ENCODE measurements at regions not wholly inside any gene's neighbourhood (a gene's known extent, or its start where the extent isn't known, plus 50 kb on each side); places are given as distances from the start of the nearest gene placed in this dataset.

GRCh38 chr13:97548138-97548537 lies 114.2 kb downstream of the RAP2A start:
- Histone ChIP-seq H3K4me1 (ENCODE audit: control extremely low read depth in 1 of 4, control insufficient read depth in 4 of 4, insufficient read depth in 4 of 4, low read length in 3 of 4) (no peaks in the 10 kb centered on the region), H3K27me3 (replicated peaks in 2 of 5; ENCODE audit: control insufficient read depth in 4 of 5, insufficient read depth in 5 of 5, low read length in 4 of 5) (no peaks in the 10 kb centered on the region), H3K27ac (ENCODE audit: insufficient read depth in 1 of 2, low read depth in 1 of 2, low read length in 2 of 2, poor library complexity in 1 of 2, severe bottlenecking in 2 of 2) (no peak overlapping the region), H3K36me3 (ENCODE audit: control insufficient read depth in 4 of 4, insufficient read depth in 4 of 4, low read length in 3 of 4) (no peaks in the 10 kb centered on the region), H3K9me3 (ENCODE audit: control extremely low read depth in 1 of 5, control insufficient read depth in 4 of 5, insufficient read depth in 2 of 5, low read depth in 1 of 5, low read length in 4 of 5) (peaks cover 0 to 4% (median 0%) of the 10 kb centered on the region in 5 experiments), H3K4me3 (ENCODE audit: control insufficient read depth in 1 of 7, extremely low read depth in 1 of 7, insufficient read depth in 4 of 7, low read depth in 2 of 7, low read length in 6 of 7) (no peak overlapping the region)
- DNase-seq, result no peak
- POLR2A ChIA-PET, result no interaction called here
- WGBS (ENCODE audit: insufficient coverage), result no CpG with 5 or more reads among the region's 3 CpGs
- CTCF ChIA-PET, result no interaction called here

GRCh38 chr13:97548711-97549110 lies 114.7 kb downstream of the RAP2A start:
- Histone ChIP-seq H3K4me1 (ENCODE audit: control extremely low read depth in 1 of 4, control insufficient read depth in 4 of 4, insufficient read depth in 4 of 4, low read length in 3 of 4) (no peaks in the 10 kb centered on the region), H3K9me3 (ENCODE audit: control extremely low read depth in 1 of 5, control insufficient read depth in 4 of 5, insufficient read depth in 2 of 5, low read depth in 1 of 5, low read length in 4 of 5) (peaks cover 0 to 4% (median 0%) of the 10 kb centered on the region in 5 experiments), H3K27ac (ENCODE audit: insufficient read depth in 1 of 2, low read depth in 1 of 2, low read length in 2 of 2, poor library complexity in 1 of 2, severe bottlenecking in 2 of 2) (no peak overlapping the region), H3K27me3 (replicated peaks in 2 of 5; ENCODE audit: control insufficient read depth in 4 of 5, insufficient read depth in 5 of 5, low read length in 4 of 5) (no peaks in the 10 kb centered on the region), H3K4me3 (ENCODE audit: control insufficient read depth in 1 of 7, extremely low read depth in 1 of 7, insufficient read depth in 4 of 7, low read depth in 2 of 7, low read length in 6 of 7) (no peak overlapping the region), H3K36me3 (ENCODE audit: control insufficient read depth in 4 of 4, insufficient read depth in 4 of 4, low read length in 3 of 4) (no peaks in the 10 kb centered on the region)
- POLR2A ChIA-PET, result no interaction called here
- DNase-seq, result no peak
- CTCF ChIA-PET, result no interaction called here
- WGBS (ENCODE audit: insufficient coverage), result 88% methylated on average over 3 of the region's 4 CpGs

GRCh38 chr13:97549201-97549600 lies 115.2 kb downstream of the RAP2A start:
- H3K27me3 ChIP-seq (replicated peaks in 2 of 5; ENCODE audit: control insufficient read depth in 4 of 5, insufficient read depth in 5 of 5, low read length in 4 of 5), result no peaks in the 10 kb centered on the region
- H3K27ac ChIP-seq (ENCODE audit: insufficient read depth in 1 of 2, low read depth in 1 of 2, low read length in 2 of 2, poor library complexity in 1 of 2, severe bottlenecking in 2 of 2), result no peak overlapping the region
- H3K9me3 ChIP-seq (ENCODE audit: control extremely low read depth in 1 of 5, control insufficient read depth in 4 of 5, insufficient read depth in 2 of 5, low read depth in 1 of 5, low read length in 4 of 5), result peaks cover 0 to 4% (median 0%) of the 10 kb centered on the region in 5 experiments
- DNase-seq, result no peak
- no peaks in the 10 kb centered on the region for H3K36me3 ChIP-seq (ENCODE audit: control insufficient read depth in 4 of 4, insufficient read depth in 4 of 4, low read length in 3 of 4)
- CTCF ChIA-PET, result no interaction called here
- H3K4me1 ChIP-seq (ENCODE audit: control extremely low read depth in 1 of 4, control insufficient read depth in 4 of 4, insufficient read depth in 4 of 4, low read length in 3 of 4), result no peaks in the 10 kb centered on the region
- 86% methylated on average over 1 of the region's 1 CpG for WGBS (ENCODE audit: insufficient coverage)
- no peak overlapping the region for H3K4me3 ChIP-seq (ENCODE audit: control insufficient read depth in 1 of 7, extremely low read depth in 1 of 7, insufficient read depth in 4 of 7, low read depth in 2 of 7, low read length in 6 of 7)
- POLR2A ChIA-PET, result no interaction called here

- Histone ChIP-seq H3K4me3 (ENCODE audit: control insufficient read depth in 1 of 7, extremely low read depth in 1 of 7, insufficient read depth in 4 of 7, low read depth in 2 of 7, low read length in 6 of 7) (no peak overlapping the region), H3K27ac (ENCODE audit: insufficient read depth in 1 of 2, low read depth in 1 of 2, low read length in 2 of 2, poor library complexity in 1 of 2, severe bottlenecking in 2 of 2) (no peak overlapping the region), H3K36me3 (ENCODE audit: control insufficient read depth in 4 of 4, insufficient read depth in 4 of 4, low read length in 3 of 4) (no peaks in the 10 kb centered on the region), H3K4me1 (ENCODE audit: control extremely low read depth in 1 of 4, control insufficient read depth in 4 of 4, insufficient read depth in 4 of 4, low read length in 3 of 4) (no peaks in the 10 kb centered on the region), H3K27me3 (replicated peaks in 2 of 5; ENCODE audit: control insufficient read depth in 4 of 5, insufficient read depth in 5 of 5, low read length in 4 of 5) (peaks cover 0 to 2% (median 0%) of the 10 kb centered on the region in 5 experiments), H3K9me3 (ENCODE audit: control extremely low read depth in 1 of 5, control insufficient read depth in 4 of 5, insufficient read depth in 2 of 5, low read depth in 1 of 5, low read length in 4 of 5) (no peaks in the 10 kb centered on the region)
- 100% methylated on average over 1 of the region's 2 CpGs for WGBS (ENCODE audit: insufficient coverage)
- DNase-seq, result no peak
- CTCF ChIA-PET, result no interaction called here
- POLR2A ChIA-PET, result interaction anchor here (0.6 kb wide), 1 partner anchor 10 kb away, joined by 3 read pairs; no protein-coding TSS in a partner anchor
Measured at GRCh38 chr13:97554496-97554895, 120.5 kb downstream of the RAP2A start.

- Histone ChIP-seq H3K4me3 (ENCODE audit: control insufficient read depth in 1 of 7, extremely low read depth in 1 of 7, insufficient read depth in 4 of 7, low read depth in 2 of 7, low read length in 6 of 7) (no peak overlapping the region), H3K27me3 (replicated peaks in 2 of 5; ENCODE audit: control insufficient read depth in 4 of 5, insufficient read depth in 5 of 5, low read length in 4 of 5) (peaks cover 0 to 2% (median 0%) of the 10 kb centered on the region in 5 experiments), H3K27ac (ENCODE audit: insufficient read depth in 1 of 2, low read depth in 1 of 2, low read length in 2 of 2, poor library complexity in 1 of 2, severe bottlenecking in 2 of 2) (no peak overlapping the region), H3K9me3 (ENCODE audit: control extremely low read depth in 1 of 5, control insufficient read depth in 4 of 5, insufficient read depth in 2 of 5, low read depth in 1 of 5, low read length in 4 of 5) (no peaks in the 10 kb centered on the region), H3K4me1 (ENCODE audit: control extremely low read depth in 1 of 4, control insufficient read depth in 4 of 4, insufficient read depth in 4 of 4, low read length in 3 of 4) (no peaks in the 10 kb centered on the region), H3K36me3 (ENCODE audit: control insufficient read depth in 4 of 4, insufficient read depth in 4 of 4, low read length in 3 of 4) (no peaks in the 10 kb centered on the region)
- no CpG with 5 or more reads among the region's 1 CpG for WGBS (ENCODE audit: insufficient coverage)
- POLR2A ChIA-PET, result no interaction called here
- DNase-seq, result no peak
- CTCF ChIA-PET, result no interaction called here
Measured at GRCh38 chr13:97555034-97555433, 121.1 kb downstream of the RAP2A start.

GRCh38 chr13:97559030-97559429 lies 125.1 kb downstream of the RAP2A start:
- WGBS (ENCODE audit: insufficient coverage), result no CpG with 5 or more reads among the region's 2 CpGs

GRCh38 chr13:97559981-97560380 lies 126.0 kb downstream of the RAP2A start:
- no peaks in the 10 kb centered on the region for H3K27me3 ChIP-seq (replicated peaks in 2 of 5; ENCODE audit: control insufficient read depth in 4 of 5, insufficient read depth in 5 of 5, low read length in 4 of 5)
- WGBS (ENCODE audit: insufficient coverage), result 100% methylated on average over 3 of the region's 3 CpGs
- POLR2A ChIA-PET, result no interaction called here
- CTCF ChIA-PET, result no interaction called here
- no peak overlapping the region for H3K4me3 ChIP-seq (ENCODE audit: control insufficient read depth in 1 of 7, extremely low read depth in 1 of 7, insufficient read depth in 4 of 7, low read depth in 2 of 7, low read length in 6 of 7)
- no peak overlapping the region for H3K27ac ChIP-seq (ENCODE audit: insufficient read depth in 1 of 2, low read depth in 1 of 2, low read length in 2 of 2, poor library complexity in 1 of 2, severe bottlenecking in 2 of 2)
- H3K4me1 ChIP-seq (ENCODE audit: control extremely low read depth in 1 of 4, control insufficient read depth in 4 of 4, insufficient read depth in 4 of 4, low read length in 3 of 4), result no peaks in the 10 kb centered on the region
- DNase-seq, result no peak
- no peaks in the 10 kb centered on the region for H3K36me3 ChIP-seq (ENCODE audit: control insufficient read depth in 4 of 4, insufficient read depth in 4 of 4, low read length in 3 of 4)
- H3K9me3 ChIP-seq (ENCODE audit: control extremely low read depth in 1 of 5, control insufficient read depth in 4 of 5, insufficient read depth in 2 of 5, low read depth in 1 of 5, low read length in 4 of 5), result no peaks in the 10 kb centered on the region

More at GRCh38 chr13:97559030-97559429, 125.1 kb downstream of the RAP2A start:
- Histone ChIP-seq H3K27ac (ENCODE audit: insufficient read depth in 1 of 2, low read depth in 1 of 2, low read length in 2 of 2, poor library complexity in 1 of 2, severe bottlenecking in 2 of 2) (no peak overlapping the region), H3K4me3 (ENCODE audit: control insufficient read depth in 1 of 7, extremely low read depth in 1 of 7, insufficient read depth in 4 of 7, low read depth in 2 of 7, low read length in 6 of 7) (no peak overlapping the region), H3K4me1 (ENCODE audit: control extremely low read depth in 1 of 4, control insufficient read depth in 4 of 4, insufficient read depth in 4 of 4, low read length in 3 of 4) (no peaks in the 10 kb centered on the region), H3K27me3 (replicated peaks in 2 of 5; ENCODE audit: control insufficient read depth in 4 of 5, insufficient read depth in 5 of 5, low read length in 4 of 5) (peaks cover 0 to 2% (median 0%) of the 10 kb centered on the region in 5 experiments), H3K9me3 (ENCODE audit: control extremely low read depth in 1 of 5, control insufficient read depth in 4 of 5, insufficient read depth in 2 of 5, low read depth in 1 of 5, low read length in 4 of 5) (no peaks in the 10 kb centered on the region), H3K36me3 (ENCODE audit: control insufficient read depth in 4 of 4, insufficient read depth in 4 of 4, low read length in 3 of 4) (no peaks in the 10 kb centered on the region)
- ChIA-PET CTCF (no interaction called here), POLR2A (no interaction called here)
- no peak for DNase-seq

Measured in common myeloid progenitor, CD34-positive (primary cell).